SK-N-SH treated with all-trans-retinoic acid at 6 μM for 48 hours (cell line): ENCODE measurements at regions not wholly inside any gene's neighbourhood (a gene's known extent, or its start where the extent isn't known, plus 50 kb on each side); places are given as distances from the start of the nearest gene placed in this dataset.
"Not testable (repeated sequence)": the region's sequence is repeated elsewhere in the genome, so short reads cannot be mapped to it uniquely, and the experiment has no call there.

Experiments
- ATAC-seq: fragments of 200-7000 bp; cut with Tn5 transposase; 3 replicates; pipeline ENCODE4 v1.9.1; 2020; ENCODE audit warnings: mild to moderate bottlenecking, moderate library complexity
- ARNTL ChIP-seq: fragments of 450-650 bp; formaldehyde crosslinking; IDR thresholded peaks from 2 replicates; pipeline ENCODE4 v1.5.0; 2020; ENCODE audit warnings: low read depth, mild to moderate bottlenecking, moderate library complexity, borderline replicate concordance
- BACH2 ChIP-seq: fragments of 250-450 bp; sonication (Bioruptor Pico); IDR thresholded peaks from 2 replicates; pipeline ENCODE4 v1.9.0; 2021; ENCODE audit warnings: mild to moderate bottlenecking, borderline replicate concordance
- CREB5 ChIP-seq: fragments of 250-450 bp; sonication (Bioruptor Pico); IDR thresholded peaks from 2 replicates; pipeline ENCODE4 v1.5.1; 2020; ENCODE audit warnings: low read depth, mild to moderate bottlenecking, moderate library complexity
- CSDC2 ChIP-seq: fragments of 250-450 bp; sonication (Bioruptor Pico); IDR thresholded peaks from 2 replicates; pipeline ENCODE4 v1.5.0; 2020; ENCODE audit warnings: mild to moderate bottlenecking, moderate library complexity
- CSRNP3 ChIP-seq: fragments of 250-450 bp; sonication (Bioruptor Pico); IDR thresholded peaks from 2 replicates; pipeline ENCODE4 v1.5.1; 2021; ENCODE audit warnings: mild to moderate bottlenecking, moderate library complexity
- ESRRG ChIP-seq: fragments of 250-450 bp; sonication (Bioruptor Pico); IDR thresholded peaks from 2 replicates; pipeline ENCODE4 v1.6.1; 2021; ENCODE audit warnings: mild to moderate bottlenecking
- GLIS3 ChIP-seq: fragments of 250-450 bp; sonication (Bioruptor Pico); IDR thresholded peaks from 2 replicates; pipeline ENCODE4 v1.5.0; 2020; ENCODE audit warnings: mild to moderate bottlenecking, moderate library complexity
- ISL1 ChIP-seq: fragments of 250-450 bp; sonication (Bioruptor Pico); IDR thresholded peaks from 2 replicates; pipeline ENCODE4 v2.1.2; 2022; ENCODE audit warnings: mild to moderate bottlenecking, moderate library complexity
- PATZ1 ChIP-seq: fragments of 250-450 bp; sonication (Bioruptor Pico); IDR thresholded peaks from 2 replicates; pipeline ENCODE4 v1.8.0; 2020; ENCODE audit warnings: mild to moderate bottlenecking, moderate library complexity, borderline replicate concordance
- POU6F1 ChIP-seq: fragments of 250-450 bp; sonication (Bioruptor Pico); IDR thresholded peaks from 2 replicates; pipeline ENCODE4 v1.8.0; 2021; ENCODE audit warnings: low read depth, mild to moderate bottlenecking, moderate library complexity, borderline replicate concordance
- PPARA ChIP-seq: fragments of 250-450 bp; sonication (Bioruptor Pico); IDR thresholded peaks from 2 replicates; pipeline ENCODE4 v1.5.0; 2020; ENCODE audit warnings: mild to moderate bottlenecking, borderline replicate concordance
- RARB ChIP-seq: fragments of 250-450 bp; sonication (Bioruptor Pico); IDR thresholded peaks from 2 replicates; pipeline ENCODE4 v1.8.0; 2021; ENCODE audit warnings: mild to moderate bottlenecking, moderate library complexity
- SNAI2 ChIP-seq: fragments of 250-450 bp; sonication (Bioruptor Pico); IDR thresholded peaks from 2 replicates; pipeline ENCODE4 v1.5.0; 2020; ENCODE audit warnings: mild to moderate bottlenecking, moderate library complexity
- TOX ChIP-seq: fragments of 250-450 bp; sonication (Bioruptor Pico); IDR thresholded peaks from 2 replicates; pipeline ENCODE4 v1.8.0; 2021; ENCODE audit warnings: mild to moderate bottlenecking, moderate library complexity, borderline replicate concordance
- TSHZ2 ChIP-seq: fragments of 250-450 bp; sonication (Bioruptor Pico); IDR thresholded peaks from 2 replicates; pipeline ENCODE4 v1.5.0; 2020; ENCODE audit warnings: mild to moderate bottlenecking, moderate library complexity
- ZC3H10 ChIP-seq: fragments of 250-450 bp; sonication (Bioruptor Pico); IDR thresholded peaks from 2 replicates; pipeline ENCODE4 v1.5.1; 2021; ENCODE audit warnings: mild to moderate bottlenecking, moderate library complexity
- ZFP3 ChIP-seq: fragments of 250-450 bp; sonication (Bioruptor Pico); IDR thresholded peaks from 2 replicates; pipeline ENCODE4 v1.5.0; 2020; ENCODE audit warnings: mild to moderate bottlenecking, moderate library complexity
- ZFP30 ChIP-seq: fragments of 450-650 bp; formaldehyde crosslinking; IDR thresholded peaks from 2 replicates; pipeline ENCODE4 v1.5.0; 2022; ENCODE audit warnings: mild to moderate bottlenecking, moderate library complexity
- ZNF565 ChIP-seq: fragments of 450-650 bp; formaldehyde crosslinking; conservative IDR thresholded peaks from 2 replicates; pipeline ENCODE4 v1.5.0; 2020; ENCODE audit warnings: low read depth, mild to moderate bottlenecking, moderate library complexity
- ZNF70 ChIP-seq: fragments of 450-650 bp; formaldehyde crosslinking; IDR thresholded peaks from 2 replicates; pipeline ENCODE4 v1.5.0; 2020; ENCODE audit warnings: mild to moderate bottlenecking, moderate library complexity
- ZNF8 ChIP-seq: fragments of 450-650 bp; formaldehyde crosslinking; IDR thresholded peaks from 2 replicates; pipeline ENCODE4 v1.5.0; 2020; ENCODE audit warnings: mild to moderate bottlenecking, moderate library complexity

- ATAC-seq: no peak
- TF ChIP-seq SNAI2 (CRISPR knock-in tag): no peak
Measured at GRCh38 chr9:97774673-97775072, 77.5 kb upstream of the XPA start.

GRCh38 chr9:97778740-97779139 is 74.3 kb upstream of the FOXE1 start:
- not testable (repeated sequence) for ATAC-seq

- no peak for TF ChIP-seq ZNF565 (CRISPR knock-in tag)
- TF ChIP-seq CSRNP3: no peak
- no peak for TF ChIP-seq ISL1 (CRISPR knock-in tag)
- no peak for ATAC-seq
Measured at GRCh38 chr9:97779608-97780007, 73.4 kb upstream of the FOXE1 start.

- ATAC-seq: no peak
- TF ChIP-seq ZNF8 (no peak), SNAI2 (CRISPR knock-in tag) (no peak), ISL1 (CRISPR knock-in tag) (no peak), TOX (CRISPR knock-in tag) (no peak), CSDC2 (CRISPR knock-in tag) (no peak), ZNF70 (CRISPR knock-in tag) (no peak), PPARA (CRISPR knock-in tag) (no peak), POU6F1 (no peak), ZC3H10 (CRISPR knock-in tag) (no peak), ZFP3 (CRISPR knock-in tag) (no peak), CSRNP3 (no peak), GLIS3 (CRISPR knock-in tag) (no peak), ARNTL (CRISPR knock-in tag) (no peak), ZFP30 (CRISPR knock-in tag) (no peak), BACH2 (CRISPR knock-in tag) (no peak), RARB (CRISPR knock-in tag) (no peak), CREB5 (no peak), ESRRG (no peak), TSHZ2 (CRISPR knock-in tag) (no peak), PATZ1 (CRISPR knock-in tag) (no peak)
- TF ChIP-seq, all 23 proteins: peak for 0
Measured at GRCh38 chr9:97781902-97782301, 71.1 kb upstream of the FOXE1 start.
